SK-N-SH treated with all-trans-retinoic acid at 6 μM for 48 hours (cell line): ENCODE measurements at regions not wholly inside any gene's neighbourhood (a gene's known extent, or its start where the extent isn't known, plus 50 kb on each side); places are given as distances from the start of the nearest gene placed in this dataset.

Experiments used
- ATAC-seq: fragments of 200-7000 bp; cut with Tn5 transposase; 3 replicates; pipeline ENCODE4 v1.9.1; 2020; ENCODE audit warnings: mild to moderate bottlenecking, moderate library complexity
- ARNTL ChIP-seq: fragments of 450-650 bp; formaldehyde crosslinking; IDR thresholded peaks from 2 replicates; pipeline ENCODE4 v1.5.0; 2020; ENCODE audit warnings: low read depth, mild to moderate bottlenecking, moderate library complexity, borderline replicate concordance
- BACH2 ChIP-seq: fragments of 250-450 bp; sonication (Bioruptor Pico); IDR thresholded peaks from 2 replicates; pipeline ENCODE4 v1.9.0; 2021; ENCODE audit warnings: mild to moderate bottlenecking, borderline replicate concordance
- CSDC2 ChIP-seq: fragments of 250-450 bp; sonication (Bioruptor Pico); IDR thresholded peaks from 2 replicates; pipeline ENCODE4 v1.5.0; 2020; ENCODE audit warnings: mild to moderate bottlenecking, moderate library complexity
- CSRNP3 ChIP-seq: fragments of 250-450 bp; sonication (Bioruptor Pico); IDR thresholded peaks from 2 replicates; pipeline ENCODE4 v1.5.1; 2021; ENCODE audit warnings: mild to moderate bottlenecking, moderate library complexity
- ESRRG ChIP-seq: fragments of 250-450 bp; sonication (Bioruptor Pico); IDR thresholded peaks from 2 replicates; pipeline ENCODE4 v1.6.1; 2021; ENCODE audit warnings: mild to moderate bottlenecking
- ISL1 ChIP-seq: fragments of 250-450 bp; sonication (Bioruptor Pico); IDR thresholded peaks from 2 replicates; pipeline ENCODE4 v2.1.2; 2022; ENCODE audit warnings: mild to moderate bottlenecking, moderate library complexity
- OSR1 ChIP-seq: fragments of 250-450 bp; sonication (Bioruptor Pico); IDR thresholded peaks from 2 replicates; pipeline ENCODE4 v1.8.0; 2022; ENCODE audit warnings: moderate library complexity, mild to moderate bottlenecking, inconsistent platforms
- PPARA ChIP-seq: fragments of 250-450 bp; sonication (Bioruptor Pico); IDR thresholded peaks from 2 replicates; pipeline ENCODE4 v1.5.0; 2020; ENCODE audit warnings: mild to moderate bottlenecking, borderline replicate concordance
- RARB ChIP-seq: fragments of 250-450 bp; sonication (Bioruptor Pico); IDR thresholded peaks from 2 replicates; pipeline ENCODE4 v1.8.0; 2021; ENCODE audit warnings: mild to moderate bottlenecking, moderate library complexity
- SNAI2 ChIP-seq: fragments of 250-450 bp; sonication (Bioruptor Pico); IDR thresholded peaks from 2 replicates; pipeline ENCODE4 v1.5.0; 2020; ENCODE audit warnings: mild to moderate bottlenecking, moderate library complexity
- TCF4 ChIP-seq: fragments of 250-450 bp; sonication (Bioruptor Pico); IDR thresholded peaks from 2 replicates; pipeline ENCODE4 v1.8.0; 2021; ENCODE audit warnings: mild to moderate bottlenecking, moderate library complexity, borderline replicate concordance
- TOX ChIP-seq: fragments of 250-450 bp; sonication (Bioruptor Pico); IDR thresholded peaks from 2 replicates; pipeline ENCODE4 v1.8.0; 2021; ENCODE audit warnings: mild to moderate bottlenecking, moderate library complexity, borderline replicate concordance
- TSHZ2 ChIP-seq: fragments of 250-450 bp; sonication (Bioruptor Pico); IDR thresholded peaks from 2 replicates; pipeline ENCODE4 v1.5.0; 2020; ENCODE audit warnings: mild to moderate bottlenecking, moderate library complexity
- ZC3H10 ChIP-seq: fragments of 250-450 bp; sonication (Bioruptor Pico); IDR thresholded peaks from 2 replicates; pipeline ENCODE4 v1.5.1; 2021; ENCODE audit warnings: mild to moderate bottlenecking, moderate library complexity
- ZFP3 ChIP-seq: fragments of 250-450 bp; sonication (Bioruptor Pico); IDR thresholded peaks from 2 replicates; pipeline ENCODE4 v1.5.0; 2020; ENCODE audit warnings: mild to moderate bottlenecking, moderate library complexity
- ZFP30 ChIP-seq: fragments of 450-650 bp; formaldehyde crosslinking; IDR thresholded peaks from 2 replicates; pipeline ENCODE4 v1.5.0; 2022; ENCODE audit warnings: mild to moderate bottlenecking, moderate library complexity
- ZNF565 ChIP-seq: fragments of 450-650 bp; formaldehyde crosslinking; conservative IDR thresholded peaks from 2 replicates; pipeline ENCODE4 v1.5.0; 2020; ENCODE audit warnings: low read depth, mild to moderate bottlenecking, moderate library complexity
- TF ChIP-seq, protein P1 (sequence below): fragments of 250-450 bp; sonication (Bioruptor Pico); IDR thresholded peaks from 2 replicates; pipeline ENCODE4 v1.8.0; 2021; ENCODE audit warnings: low read depth, mild to moderate bottlenecking, moderate library complexity, borderline replicate concordance
- TF ChIP-seq, protein P2 (sequence below): fragments of 250-450 bp; sonication (Bioruptor Pico); IDR thresholded peaks from 2 replicates; pipeline ENCODE4 v1.8.0; 2020; ENCODE audit warnings: mild to moderate bottlenecking, moderate library complexity, borderline replicate concordance
- TF ChIP-seq, protein P3 (sequence below): fragments of 250-450 bp; sonication (Bioruptor Pico); IDR thresholded peaks from 2 replicates; pipeline ENCODE4 v1.5.1; 2020; ENCODE audit warnings: low read depth, mild to moderate bottlenecking, moderate library complexity

DNA sequence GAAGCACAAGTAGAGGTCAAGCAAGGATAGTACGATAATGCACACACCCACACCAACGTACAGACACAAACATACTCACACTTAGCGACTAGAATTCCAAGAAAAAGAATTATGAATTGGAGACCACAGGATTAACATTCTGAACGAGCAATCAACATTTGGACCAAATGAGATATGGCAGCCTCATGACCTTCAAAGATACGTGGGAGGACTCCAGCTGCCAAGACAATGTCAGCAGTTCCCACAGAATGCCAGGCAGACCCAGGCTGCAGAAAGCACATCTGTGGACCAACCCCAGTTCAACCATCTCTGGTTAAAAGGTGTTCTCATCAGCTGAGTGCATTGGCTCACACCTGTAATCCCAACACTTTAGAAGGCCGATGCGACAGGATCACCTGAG lies 187.6 kb upstream of the GRAMD2B start (continued):
- TF ChIP-seq TSHZ2: no peak
- no peak for TF ChIP-seq ZC3H10 (CRISPR knock-in tag)
- no peak for TF ChIP-seq OSR1 (CRISPR knock-in tag)
- TF ChIP-seq TCF4 (CRISPR knock-in tag): no peak
- TF ChIP-seq, all 23 proteins: peak for 0

DNA sequence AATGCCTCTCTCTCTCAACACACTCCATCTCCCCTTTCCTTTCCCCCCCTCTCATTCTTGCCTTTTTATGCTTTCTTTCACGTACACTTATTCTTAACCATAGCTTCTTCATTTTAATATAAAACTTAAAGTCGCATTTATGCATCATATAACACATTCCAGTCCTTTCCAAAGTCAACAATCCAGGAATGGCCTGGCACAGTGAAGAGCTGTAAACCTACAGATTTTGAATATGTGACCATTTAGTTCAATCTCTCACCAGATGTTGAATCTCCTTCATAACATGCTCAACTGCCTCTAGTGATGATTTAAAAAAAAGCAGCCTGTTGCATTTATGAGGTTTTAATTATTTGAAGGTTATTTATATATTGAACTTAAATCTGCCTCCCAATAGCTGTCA lies 186.2 kb upstream of the GRAMD2B start:
- no peak for TF ChIP-seq SNAI2 (CRISPR knock-in tag)
- TF ChIP-seq, protein P1, sequence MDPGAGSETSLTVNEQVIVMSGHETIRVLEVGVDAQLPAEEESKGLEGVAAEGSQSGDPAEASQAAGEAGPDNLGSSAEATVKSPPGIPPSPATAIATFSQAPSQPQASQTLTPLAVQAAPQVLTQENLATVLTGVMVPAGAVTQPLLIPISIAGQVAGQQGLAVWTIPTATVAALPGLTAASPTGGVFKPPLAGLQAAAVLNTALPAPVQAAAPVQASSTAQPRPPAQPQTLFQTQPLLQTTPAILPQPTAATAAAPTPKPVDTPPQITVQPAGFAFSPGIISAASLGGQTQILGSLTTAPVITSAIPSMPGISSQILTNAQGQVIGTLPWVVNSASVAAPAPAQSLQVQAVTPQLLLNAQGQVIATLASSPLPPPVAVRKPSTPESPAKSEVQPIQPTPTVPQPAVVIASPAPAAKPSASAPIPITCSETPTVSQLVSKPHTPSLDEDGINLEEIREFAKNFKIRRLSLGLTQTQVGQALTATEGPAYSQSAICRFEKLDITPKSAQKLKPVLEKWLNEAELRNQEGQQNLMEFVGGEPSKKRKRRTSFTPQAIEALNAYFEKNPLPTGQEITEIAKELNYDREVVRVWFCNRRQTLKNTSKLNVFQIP (CRISPR knock-in tag): no peak
- TF ChIP-seq RARB: no peak

DNA sequence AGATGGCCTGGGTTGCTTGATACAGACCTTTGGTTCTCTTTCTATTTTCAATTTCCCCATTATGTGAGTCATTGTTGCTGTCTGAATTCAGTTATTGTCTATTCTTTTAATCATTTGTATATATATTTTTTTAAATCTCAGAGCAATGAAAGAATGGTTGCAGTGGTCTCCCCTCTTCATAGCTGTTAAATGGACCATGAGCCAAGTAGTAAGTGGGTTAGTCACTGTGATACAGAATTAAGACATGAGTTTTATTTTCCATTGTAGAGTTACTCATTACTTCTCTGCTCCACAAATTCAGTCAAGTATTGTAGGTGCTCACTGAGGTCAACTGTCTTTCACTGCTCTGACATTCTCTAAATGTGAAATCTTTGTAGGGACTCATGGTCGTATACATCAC lies 174.6 kb upstream of the GRAMD2B start:
- TF ChIP-seq OSR1 (CRISPR knock-in tag): no peak
- no peak for TF ChIP-seq ARNTL (CRISPR knock-in tag)
- TF ChIP-seq, protein P2, sequence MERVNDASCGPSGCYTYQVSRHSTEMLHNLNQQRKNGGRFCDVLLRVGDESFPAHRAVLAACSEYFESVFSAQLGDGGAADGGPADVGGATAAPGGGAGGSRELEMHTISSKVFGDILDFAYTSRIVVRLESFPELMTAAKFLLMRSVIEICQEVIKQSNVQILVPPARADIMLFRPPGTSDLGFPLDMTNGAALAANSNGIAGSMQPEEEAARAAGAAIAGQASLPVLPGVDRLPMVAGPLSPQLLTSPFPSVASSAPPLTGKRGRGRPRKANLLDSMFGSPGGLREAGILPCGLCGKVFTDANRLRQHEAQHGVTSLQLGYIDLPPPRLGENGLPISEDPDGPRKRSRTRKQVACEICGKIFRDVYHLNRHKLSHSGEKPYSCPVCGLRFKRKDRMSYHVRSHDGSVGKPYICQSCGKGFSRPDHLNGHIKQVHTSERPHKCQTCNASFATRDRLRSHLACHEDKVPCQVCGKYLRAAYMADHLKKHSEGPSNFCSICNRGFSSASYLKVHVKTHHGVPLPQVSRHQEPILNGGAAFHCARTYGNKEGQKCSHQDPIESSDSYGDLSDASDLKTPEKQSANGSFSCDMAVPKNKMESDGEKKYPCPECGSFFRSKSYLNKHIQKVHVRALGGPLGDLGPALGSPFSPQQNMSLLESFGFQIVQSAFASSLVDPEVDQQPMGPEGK: no peak
- TF ChIP-seq ZFP3 (CRISPR knock-in tag): no peak
- TF ChIP-seq BACH2 (CRISPR knock-in tag): no peak
- TF ChIP-seq ZNF565 (CRISPR knock-in tag): no peak
- TF ChIP-seq ESRRG: no peak
- no peak for TF ChIP-seq RARB
- TF ChIP-seq, protein P3, sequence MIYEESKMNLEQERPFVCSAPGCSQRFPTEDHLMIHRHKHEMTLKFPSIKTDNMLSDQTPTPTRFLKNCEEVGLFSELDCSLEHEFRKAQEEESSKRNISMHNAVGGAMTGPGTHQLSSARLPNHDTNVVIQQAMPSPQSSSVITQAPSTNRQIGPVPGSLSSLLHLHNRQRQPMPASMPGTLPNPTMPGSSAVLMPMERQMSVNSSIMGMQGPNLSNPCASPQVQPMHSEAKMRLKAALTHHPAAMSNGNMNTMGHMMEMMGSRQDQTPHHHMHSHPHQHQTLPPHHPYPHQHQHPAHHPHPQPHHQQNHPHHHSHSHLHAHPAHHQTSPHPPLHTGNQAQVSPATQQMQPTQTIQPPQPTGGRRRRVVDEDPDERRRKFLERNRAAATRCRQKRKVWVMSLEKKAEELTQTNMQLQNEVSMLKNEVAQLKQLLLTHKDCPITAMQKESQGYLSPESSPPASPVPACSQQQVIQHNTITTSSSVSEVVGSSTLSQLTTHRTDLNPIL (CRISPR knock-in tag): no peak
- TF ChIP-seq ZFP30 (CRISPR knock-in tag): no peak
- no peak for TF ChIP-seq TOX (CRISPR knock-in tag)
- no peak for TF ChIP-seq CSDC2
- no peak for TF ChIP-seq TSHZ2
- no peak for TF ChIP-seq ISL1 (CRISPR knock-in tag)
- no peak for TF ChIP-seq TCF4 (CRISPR knock-in tag)

More for the DNA sequence above, 186.2 kb upstream of the GRAMD2B start:
- no peak for ATAC-seq

GRCh38 chr5:126251024-126251423 lies 172.2 kb upstream of the GRAMD2B start:
- TF ChIP-seq CSRNP3 (CRISPR knock-in tag) (no peak), ZNF565 (CRISPR knock-in tag) (no peak), PPARA (CRISPR knock-in tag) (no peak), BACH2 (CRISPR knock-in tag) (no peak), ZFP30 (CRISPR knock-in tag) (no peak), TCF4 (CRISPR knock-in tag) (no peak)
- TF ChIP-seq, protein P2: no peak
- no peak for ATAC-seq

More for the DNA sequence above, 174.6 kb upstream of the GRAMD2B start:
- ATAC-seq: no peak
